SU-DHL-6 (cell line): ENCODE measurements at regions not wholly inside any gene's neighbourhood (a gene's known extent, or its start where the extent isn't known, plus 50 kb on each side); places are given as distances from the start of the nearest gene placed in this dataset.
A peak's percentile ranks its signal among the peaks of the same experiment; 100 is the strongest.

Experiments
- H2AFZ ChIP-seq: fragments of 200-600 bp; sonication (generic); 2 replicates; pipeline ENCODE4 v1.6.1; 2014; ENCODE audit warnings: low read depth, mild to moderate bottlenecking, moderate library complexity, mixed read lengths, antibody characterized with exemption, low read length; ENCODE audit not compliant: severe bottlenecking
- H3F3A ChIP-seq: fragments of 200-600 bp; shearing (Covaris generic); 2 replicates; pipeline ENCODE4 v1.6.0; 2016; ENCODE audit warnings: antibody characterized with exemption, mild to moderate bottlenecking; ENCODE audit not compliant: insufficient read depth
- H3K27ac ChIP-seq: fragments of 200-600 bp; sonication (generic); 2 replicates; pipeline ENCODE4 v1.5.1; 2016; ENCODE audit warnings: low read depth, mild to moderate bottlenecking, low read length, moderate library complexity, mixed read lengths
- H3K27me3 ChIP-seq: fragments of 200-600 bp; sonication (generic), shearing (Covaris generic); 2 replicates; pipeline ENCODE4 v1.6.0; 2014; ENCODE audit warnings: mild to moderate bottlenecking, low read length
- H3K36me3 ChIP-seq: fragments of 200-600 bp; sonication (generic); 2 replicates; pipeline ENCODE4 v1.6.1; 2014; ENCODE audit warnings: mild to moderate bottlenecking, low read length, mixed read lengths
- H3K4me2 ChIP-seq: fragments of 300-600, 200-600 bp; shearing (Covaris generic), sonication (generic); 2 replicates; pipeline ENCODE4 v1.6.0; 2014; ENCODE audit warnings: low read length, low read depth, mild to moderate bottlenecking; ENCODE audit not compliant: poor library complexity, severe bottlenecking
- H3K4me3 ChIP-seq: fragments of 200-600 bp; sonication (generic); 2 replicates; pipeline ENCODE4 v1.5.1; 2014; ENCODE audit warnings: antibody characterized with exemption, low read length, mild to moderate bottlenecking, mixed read lengths; ENCODE audit not compliant: insufficient read depth, poor library complexity, severe bottlenecking
- H3K79me2 ChIP-seq: fragments of 200-600 bp; sonication (generic); 2 replicates; pipeline ENCODE4 v1.6.1; 2014; ENCODE audit warnings: mild to moderate bottlenecking, low read length, moderate library complexity; ENCODE audit not compliant: insufficient read depth
- H3K9ac ChIP-seq: fragments of 200-600 bp; sonication (generic); 2 replicates; pipeline ENCODE4 v1.7.0; 2014; ENCODE audit warnings: mild to moderate bottlenecking, low read length
- H3K9me2 ChIP-seq: fragments of 200-600 bp; sonication (generic); replicated peaks from 2 replicates; pipeline ENCODE4 v1.6.1; 2014; ENCODE audit warnings: low read length; ENCODE audit not compliant: insufficient read depth
- H3K9me3 ChIP-seq: fragments of 200-600 bp; sonication (generic); 2 replicates; pipeline ENCODE4 v1.6.1; 2014; ENCODE audit warnings: low read length, mixed read lengths; ENCODE audit not compliant: insufficient read depth
- H4K20me1 ChIP-seq: fragments of 200-600 bp; sonication (generic); 2 replicates; pipeline ENCODE4 v1.6.1; 2014; ENCODE audit warnings: low read depth, mild to moderate bottlenecking, antibody characterized with exemption, low read length, moderate library complexity, mixed read lengths
- CTCF ChIP-seq: fragments of 200-600 bp; sonication (generic); IDR thresholded peaks from one replicate; pipeline ENCODE4 v1.5.1; 2017; ENCODE audit warnings: antibody characterized with exemption, mild to moderate bottlenecking, low read length, moderate library complexity; ENCODE audit not compliant: insufficient read depth, poor library complexity, severe bottlenecking
- EZH2phosphoT487 ChIP-seq: fragments of 200-600 bp; sonication (generic), shearing (Covaris generic); conservative IDR thresholded peaks from 2 replicates; pipeline ENCODE4 v1.6.1; 2018; ENCODE audit warnings: mild to moderate bottlenecking, antibody characterized with exemption, low read length, moderate library complexity, mixed read lengths

- H3K27me3 ChIP-seq, result no peaks in the 10 kb centered on the region
- no peak for TF ChIP-seq EZH2phosphoT487
- no peak for TF ChIP-seq CTCF
Measured at GRCh38 chr1:189847613-189848012, 630.1 kb downstream of the BRINP3 start.

GRCh38 chr1:189851806-189852367, 625.8 kb downstream of the BRINP3 start:
- no peak overlapping the region for H3K9ac ChIP-seq
- no peaks in the 10 kb centered on the region for H3K9me2 ChIP-seq
- H3K36me3 ChIP-seq, result no peaks in the 10 kb centered on the region
- no peak overlapping the region for H3K4me2 ChIP-seq
- no peaks in the 10 kb centered on the region for H3K79me2 ChIP-seq
- H2AFZ ChIP-seq, result no peak overlapping the region
- no peaks in the 10 kb centered on the region for H3K27me3 ChIP-seq
- no peaks in the 10 kb centered on the region for H3K9me3 ChIP-seq
- H3K4me3 ChIP-seq, result no peak overlapping the region
- no peaks in the 10 kb centered on the region for H3F3A ChIP-seq
- TF ChIP-seq CTCF, result no peak
- H3K27ac ChIP-seq, result no peak overlapping the region
- H4K20me1 ChIP-seq, result no peaks in the 10 kb centered on the region

More at GRCh38 chr1:189847613-189848012, 630.1 kb downstream of the BRINP3 start:
- no peaks in the 10 kb centered on the region for H3K36me3 ChIP-seq
- H3K27ac ChIP-seq, result no peak overlapping the region
- H3K4me3 ChIP-seq, result no peak overlapping the region
- H3K9ac ChIP-seq, result no peak overlapping the region
- no peaks in the 10 kb centered on the region for H3K9me2 ChIP-seq
- no peaks in the 10 kb centered on the region for H3K79me2 ChIP-seq
- H3F3A ChIP-seq, result no peaks in the 10 kb centered on the region
- no peaks in the 10 kb centered on the region for H3K9me3 ChIP-seq
- no peaks in the 10 kb centered on the region for H4K20me1 ChIP-seq
- no peak overlapping the region for H2AFZ ChIP-seq
- no peak overlapping the region for H3K4me2 ChIP-seq

GRCh38 chr1:189859385-189859977, 618.2 kb downstream of the BRINP3 start:
- no peak for TF ChIP-seq EZH2phosphoT487
- peak; percentile 75 for TF ChIP-seq CTCF
- Histone ChIP-seq H3K79me2 (no peaks in the 10 kb centered on the region), H3K9ac (no peak overlapping the region), H3K9me2 (no peaks in the 10 kb centered on the region), H3K36me3 (no peaks in the 10 kb centered on the region), H3K4me2 (no peak overlapping the region), H2AFZ (peak overlapping the region; percentile 49), H3K4me3 (no peak overlapping the region), H3F3A (no peaks in the 10 kb centered on the region), H3K27me3 (no peaks in the 10 kb centered on the region), H3K27ac (no peak overlapping the region), H3K9me3 (peaks cover 8% of the 10 kb centered on the region; the same call in 1 of the 2 replicates), H4K20me1 (no peaks in the 10 kb centered on the region)
